ENCODE measurements at regions not wholly inside any gene's neighbourhood (a gene's known extent, or its start where the extent isn't known, plus 50 kb on each side); places are given as distances from the start of the nearest gene placed in this dataset.

- H3K4me3 ChIP-seq, result no peak overlapping the region
- no peaks in the 10 kb centered on the region for H3K9me3 ChIP-seq
These were observed 84.5 kb downstream of the AREG start for GRCh38 chr4:74529284-74530041.

GRCh38 chr4:74531963-74532794, 87.2 kb downstream of the AREG start:
- WGBS, 3 donors, result 49 to 53% (median 53%) methylated on average over 6 of the region's 6 CpGs
- TF ChIP-seq EP300 (IDR thresholded peaks at IDR 0.05), result no peak
- no peak for TF ChIP-seq CTCF (IDR thresholded peaks at IDR 0.05)
- TF ChIP-seq POLR2A (IDR thresholded peaks at IDR 0.05), result no peak
- no peaks in the 10 kb centered on the region for H3K9me3 ChIP-seq
- no peak overlapping the region for H3K27ac ChIP-seq
- H3K4me1 ChIP-seq (ENCODE audit: insufficient read depth), result no peaks in the 10 kb centered on the region
- no peak overlapping the region for H3K4me3 ChIP-seq
- no peaks in the 10 kb centered on the region for H3K36me3 ChIP-seq
- no peak for DNase-seq
- intact Hi-C loops (cut with DNase I), result no loop called here
- H3K27me3 ChIP-seq, result no peaks in the 10 kb centered on the region

More at GRCh38 chr4:74529284-74530041, 84.5 kb downstream of the AREG start:
- DNase-seq, result no peak
- H3K27me3 ChIP-seq, result no peaks in the 10 kb centered on the region
- 80 to 83% (median 81%) methylated on average over 11 of the region's 11 CpGs for WGBS, 3 donors
- no peaks in the 10 kb centered on the region for H3K4me1 ChIP-seq (ENCODE audit: insufficient read depth)
- TF ChIP-seq CTCF (IDR thresholded peaks at IDR 0.05) (no peak), EP300 (IDR thresholded peaks at IDR 0.05) (no peak), POLR2A (IDR thresholded peaks at IDR 0.05) (no peak)
- intact Hi-C loops (cut with DNase I), result no loop called here
- no peak overlapping the region for H3K27ac ChIP-seq
- H3K36me3 ChIP-seq, result no peaks in the 10 kb centered on the region

GRCh38 chr4:74534121-74534520, 89.2 kb downstream of the AREG start:
- Histone ChIP-seq H3K36me3 (no peaks in the 10 kb centered on the region), H3K4me3 (no peak overlapping the region), H3K9me3 (no peaks in the 10 kb centered on the region), H3K27me3 (no peaks in the 10 kb centered on the region), H3K27ac (no peak overlapping the region), H3K4me1 (ENCODE audit: insufficient read depth) (no peaks in the 10 kb centered on the region)
- intact Hi-C loops (cut with DNase I), result no loop called here
- no peak for DNase-seq
- no peak for TF ChIP-seq CTCF (IDR thresholded peaks at IDR 0.05)
- no peak for TF ChIP-seq POLR2A (IDR thresholded peaks at IDR 0.05)
- no peak for TF ChIP-seq EP300 (IDR thresholded peaks at IDR 0.05)
- WGBS, 3 donors, result 75 to 78% (median 75%) methylated on average over 3 of the region's 3 CpGs

- no peak for DNase-seq
- Histone ChIP-seq H3K4me1 (ENCODE audit: insufficient read depth) (no peaks in the 10 kb centered on the region), H3K27ac (no peak overlapping the region), H3K9me3 (no peaks in the 10 kb centered on the region), H3K27me3 (no peaks in the 10 kb centered on the region), H3K4me3 (no peak overlapping the region), H3K36me3 (no peaks in the 10 kb centered on the region)
- intact Hi-C loops (cut with DNase I), result no loop called here
- TF ChIP-seq CTCF (IDR thresholded peaks at IDR 0.05), result no peak
- no peak for TF ChIP-seq EP300 (IDR thresholded peaks at IDR 0.05)
- no peak for TF ChIP-seq POLR2A (IDR thresholded peaks at IDR 0.05)
These were observed 90.0 kb downstream of the AREG start for GRCh38 chr4:74534936-74535335.
